Effector memory CD4-positive, alpha-beta T cell (primary cell): ENCODE measurements at regions not wholly inside any gene's neighbourhood (a gene's known extent, or its start where the extent isn't known, plus 50 kb on each side); places are given as distances from the start of the nearest gene placed in this dataset.
"Not testable (repeated sequence)": the region's sequence is repeated elsewhere in the genome, so short reads cannot be mapped to it uniquely, and the experiment has no call there.

Experiments
- DNase-seq, 3 donors: peaks; one replicate each; pipeline ENCODE4 v3.0.0-alpha.2; 2020
- H3K27ac ChIP-seq: 2 replicates; pipeline ENCODE4 v1.7.0; 2013; ENCODE audit warnings: mild to moderate bottlenecking, low read length, moderate library complexity; ENCODE audit not compliant: insufficient read depth, poor library complexity, severe bottlenecking
- H3K27me3 ChIP-seq: replicated peaks from 2 replicates; pipeline ENCODE4 v1.7.0; 2013; ENCODE audit warnings: mild to moderate bottlenecking, low read length; ENCODE audit not compliant: insufficient read depth, control insufficient read depth, poor library complexity, severe bottlenecking
- H3K36me3 ChIP-seq: 2 replicates; pipeline ENCODE4 v1.7.0; 2013; ENCODE audit warnings: mild to moderate bottlenecking, low read length, moderate library complexity; ENCODE audit not compliant: control insufficient read depth, insufficient read depth
- H3K4me1 ChIP-seq: 2 replicates; pipeline ENCODE4 v1.7.0; 2013; ENCODE audit warnings: low read length, mild to moderate bottlenecking; ENCODE audit not compliant: control insufficient read depth, insufficient read depth, poor library complexity, severe bottlenecking
- H3K4me3 ChIP-seq: 2 replicates; pipeline ENCODE4 v1.7.0; 2013; ENCODE audit warnings: low read length, low read depth, mild to moderate bottlenecking; ENCODE audit not compliant: insufficient read depth, poor library complexity, severe bottlenecking
- H3K9me3 ChIP-seq: 2 replicates; pipeline ENCODE4 v1.7.0; 2013; ENCODE audit warnings: mild to moderate bottlenecking, low read length, moderate library complexity; ENCODE audit not compliant: control insufficient read depth

- Histone ChIP-seq H3K4me1 (no peaks in the 10 kb centered on the region), H3K4me3 (no peak overlapping the region), H3K9me3 (no peaks in the 10 kb centered on the region), H3K27ac (no peak overlapping the region), H3K36me3 (no peaks in the 10 kb centered on the region), H3K27me3 (no peaks in the 10 kb centered on the region)
- DNase-seq, result no peak
These were observed 221.3 kb downstream of the OPA1 start for GRCh38 chr3:193814166-193814892.

- no peaks in the 10 kb centered on the region for H3K36me3 ChIP-seq
- H3K27ac ChIP-seq, result no peak overlapping the region
- DNase-seq, result no peak
- no peak overlapping the region for H3K4me3 ChIP-seq
- H3K27me3 ChIP-seq, result no peaks in the 10 kb centered on the region
- H3K4me1 ChIP-seq, result no peaks in the 10 kb centered on the region
- H3K9me3 ChIP-seq, result no peaks in the 10 kb centered on the region
These were observed 222.4 kb downstream of the OPA1 start for GRCh38 chr3:193815246-193816027.

DNA sequence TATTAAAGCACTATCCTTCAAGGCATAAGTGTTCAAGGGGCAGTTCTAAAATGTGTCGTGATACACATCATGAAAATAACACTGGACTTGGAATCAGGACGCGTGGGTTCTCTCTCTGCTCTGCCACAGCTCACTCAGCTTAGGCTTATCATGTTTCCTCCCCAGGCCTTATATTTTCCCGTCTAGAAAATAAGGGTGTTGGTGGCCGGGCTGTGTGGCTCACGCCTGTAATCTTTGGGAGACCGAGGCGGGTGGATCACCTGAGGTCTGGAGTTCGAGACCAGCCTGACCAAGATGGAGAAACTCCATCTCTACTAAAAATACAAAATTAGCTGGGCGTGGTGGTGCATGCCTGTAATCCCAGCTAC, 223.0 kb downstream of the OPA1 start:
- H3K36me3 ChIP-seq, result no peaks in the 10 kb centered on the region
- no peak overlapping the region for H3K27ac ChIP-seq
- DNase-seq, result no peak
- no peaks in the 10 kb centered on the region for H3K9me3 ChIP-seq
- no peaks in the 10 kb centered on the region for H3K27me3 ChIP-seq
- no peak overlapping the region for H3K4me3 ChIP-seq
- H3K4me1 ChIP-seq, result no peaks in the 10 kb centered on the region

GRCh38 chr3:193816656-193817311, 223.8 kb downstream of the OPA1 start:
- Histone ChIP-seq H3K4me1 (no peaks in the 10 kb centered on the region), H3K27me3 (no peaks in the 10 kb centered on the region), H3K27ac (no peak overlapping the region), H3K4me3 (no peak overlapping the region), H3K36me3 (no peaks in the 10 kb centered on the region), H3K9me3 (no peaks in the 10 kb centered on the region)
- DNase-seq, result no peak

DNA sequence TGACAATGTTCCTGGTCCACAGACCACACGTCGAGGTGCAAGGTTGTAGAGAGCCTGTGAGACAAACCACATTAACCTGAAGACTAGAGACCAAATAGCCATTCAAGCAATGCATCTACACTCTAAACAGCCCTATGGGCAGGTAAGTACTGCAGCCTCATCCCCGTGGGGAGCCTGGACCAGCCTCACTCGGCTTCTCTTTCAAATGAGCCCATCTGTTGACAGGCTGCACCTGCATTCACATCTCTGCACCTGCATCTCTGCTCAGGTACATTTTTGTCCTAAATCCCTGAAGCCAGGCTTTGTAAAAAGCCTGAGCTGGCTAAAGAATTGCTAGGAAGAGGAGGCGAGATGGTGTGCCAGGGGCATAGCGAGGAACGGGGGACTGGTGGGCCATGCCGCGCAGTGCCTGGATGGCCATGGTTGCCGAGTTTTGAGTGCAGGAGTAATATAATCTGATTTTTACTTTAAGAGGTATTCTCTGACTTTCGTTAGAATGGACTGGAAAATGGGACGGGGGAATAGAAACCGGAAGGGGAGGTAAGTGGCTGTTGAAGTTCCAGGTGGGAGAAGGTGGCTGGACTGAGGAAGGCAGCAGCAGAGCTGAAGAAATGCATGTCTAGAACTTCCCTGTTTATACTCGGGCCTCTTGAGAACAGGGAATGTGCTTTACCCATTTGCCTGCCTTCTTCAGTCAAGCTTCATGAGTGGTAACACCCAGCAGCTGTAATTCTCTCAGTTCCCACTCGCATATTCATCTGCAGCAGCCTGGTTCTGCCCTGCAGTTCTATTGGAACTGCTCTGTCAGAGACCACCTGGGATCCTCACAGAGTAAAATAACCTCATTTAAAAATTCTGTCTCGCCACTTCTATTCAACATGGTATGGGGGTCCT, 226.4 kb downstream of the OPA1 start:
- Histone ChIP-seq H3K4me3 (no peak overlapping the region), H3K27me3 (no peaks in the 10 kb centered on the region), H3K9me3 (no peaks in the 10 kb centered on the region), H3K27ac (no peak overlapping the region), H3K4me1 (no peaks in the 10 kb centered on the region), H3K36me3 (no peaks in the 10 kb centered on the region)
- no peak for DNase-seq

- no peak overlapping the region for H3K4me3 ChIP-seq
- no peaks in the 10 kb centered on the region for H3K9me3 ChIP-seq
- H3K36me3 ChIP-seq, result no peaks in the 10 kb centered on the region
- H3K4me1 ChIP-seq, result no peaks in the 10 kb centered on the region
- no peak overlapping the region for H3K27ac ChIP-seq
- DNase-seq, result no peak
- H3K27me3 ChIP-seq, result no peaks in the 10 kb centered on the region
These were observed 228.2 kb downstream of the OPA1 start for GRCh38 chr3:193821151-193821668.

- Histone ChIP-seq H3K27ac (no peak overlapping the region), H3K27me3 (no peaks in the 10 kb centered on the region)
- DNase-seq, result no peak
These were observed 229.6 kb downstream of the OPA1 start for GRCh38 chr3:193822492-193823212.

GRCh38 chr3:193823213-193823605, 230.2 kb downstream of the OPA1 start:
- not testable (repeated sequence) for DNase-seq, H3K27ac ChIP-seq, H3K36me3 ChIP-seq, H3K4me3 ChIP-seq, H3K4me1 ChIP-seq, H3K9me3 ChIP-seq, H3K27me3 ChIP-seq

More at GRCh38 chr3:193822492-193823212, 229.6 kb downstream of the OPA1 start:
- H3K4me1 ChIP-seq, result no peaks in the 10 kb centered on the region
- no peaks in the 10 kb centered on the region for H3K36me3 ChIP-seq
- H3K9me3 ChIP-seq, result no peaks in the 10 kb centered on the region
- no peak overlapping the region for H3K4me3 ChIP-seq

- no peaks in the 10 kb centered on the region for H3K36me3 ChIP-seq
- H3K4me1 ChIP-seq, result no peaks in the 10 kb centered on the region
- H3K27me3 ChIP-seq, result no peaks in the 10 kb centered on the region
- no peak overlapping the region for H3K4me3 ChIP-seq
- no peak for DNase-seq
- H3K27ac ChIP-seq, result no peak overlapping the region
- H3K9me3 ChIP-seq, result no peaks in the 10 kb centered on the region
These were observed 231.4 kb downstream of the OPA1 start for GRCh38 chr3:193824365-193824764.
